ENCODE measurements at regions not wholly inside any gene's neighbourhood (a gene's known extent, or its start where the extent isn't known, plus 50 kb on each side); places are given as distances from the start of the nearest gene placed in this dataset.

GRCh38 chr2:208545403-208546042 is 138.9 kb downstream of the PTH2R start:
- DNase-seq (ENCODE audit: low read depth in 4 of 4, low spot score in 3 of 4): no peak

GRCh38 chr2:208546107-208546506 is 139.5 kb downstream of the PTH2R start:
- DNase-seq (ENCODE audit: low read depth in 4 of 4, low spot score in 3 of 4): no peak

- no peak for DNase-seq (ENCODE audit: low read depth in 4 of 4, low spot score in 3 of 4)
Observed at GRCh38 chr2:208546860-208547650, 140.5 kb downstream of the PTH2R start.

GRCh38 chr2:208548700-208549099 is 142.1 kb downstream of the PTH2R start:
- no peak for DNase-seq (ENCODE audit: low read depth in 4 of 4, low spot score in 3 of 4)

GRCh38 chr2:208549546-208550158 is 143.1 kb downstream of the PTH2R start:
- no peak for DNase-seq (ENCODE audit: low read depth in 4 of 4, low spot score in 3 of 4)

- no peak for DNase-seq (ENCODE audit: low read depth in 4 of 4, low spot score in 3 of 4)
Observed at GRCh38 chr2:208552943-208553342, 146.4 kb downstream of the PTH2R start.

- no peak for DNase-seq (ENCODE audit: low read depth in 4 of 4, low spot score in 3 of 4)
Observed at GRCh38 chr2:208556983-208557484, 150.4 kb downstream of the PTH2R start.

- DNase-seq (ENCODE audit: low read depth in 4 of 4, low spot score in 3 of 4): no peak
Observed at GRCh38 chr2:208565690-208566416, 159.3 kb downstream of the PTH2R start.

- no peak for DNase-seq (ENCODE audit: low read depth in 4 of 4, low spot score in 3 of 4)
Observed at GRCh38 chr2:208568203-208568602, 161.6 kb downstream of the PTH2R start.

GRCh38 chr2:208570066-208570465 is 163.5 kb downstream of the PTH2R start:
- no peak for DNase-seq (ENCODE audit: low read depth in 4 of 4, low spot score in 3 of 4)

GRCh38 chr2:208570851-208571763 is 164.5 kb downstream of the PTH2R start:
- no peak for DNase-seq (ENCODE audit: low read depth in 4 of 4, low spot score in 3 of 4)

GRCh38 chr2:208571764-208572131 is 165.2 kb downstream of the PTH2R start:
- DNase-seq (ENCODE audit: low read depth in 4 of 4, low spot score in 3 of 4): no peak

- DNase-seq (ENCODE audit: low read depth in 4 of 4, low spot score in 3 of 4): no peak
Observed at GRCh38 chr2:208573569-208573968, 167.0 kb downstream of the PTH2R start.

- no peak for DNase-seq (ENCODE audit: low read depth in 4 of 4, low spot score in 3 of 4)
Observed at GRCh38 chr2:208579678-208580077, 173.1 kb downstream of the PTH2R start.

GRCh38 chr2:208584378-208584985 is 177.9 kb downstream of the PTH2R start:
- no peak for DNase-seq (ENCODE audit: low read depth in 4 of 4, low spot score in 3 of 4)

- DNase-seq (ENCODE audit: low read depth in 4 of 4, low spot score in 3 of 4): no peak
Observed at GRCh38 chr2:208586516-208586915, 179.9 kb downstream of the PTH2R start.

- no peak for DNase-seq (ENCODE audit: low read depth in 4 of 4, low spot score in 3 of 4)
Observed at GRCh38 chr2:208594642-208595385, 188.2 kb downstream of the PTH2R start.

GRCh38 chr2:208595386-208596275 is 189.0 kb downstream of the PTH2R start:
- no peak for DNase-seq (ENCODE audit: low read depth in 4 of 4, low spot score in 3 of 4)

Data from right renal pelvis (tissue), 4 donors.